ENCODE measurements at regions not wholly inside any gene's neighbourhood (a gene's known extent, or its start where the extent isn't known, plus 50 kb on each side); places are given as distances from the start of the nearest gene placed in this dataset.

GRCh38 chr13:99659226-99659625, 158.0 kb downstream of the TM9SF2 start:
- Histone ChIP-seq H4K5ac (ENCODE audit: insufficient read length, low read depth, low read length) (no peak overlapping the region), H3K18ac (ENCODE audit: extremely low read depth, low read length) (no peak overlapping the region), H2AK5ac (ENCODE audit: low read depth, low read length) (no peak overlapping the region), H3K27ac (ENCODE audit: low read depth, low read length) (no peak overlapping the region; the same call in 1 of the 2 replicates), H4K8ac (ENCODE audit: extremely low read depth, insufficient read depth, low read length) (no peak overlapping the region), H3K14ac (ENCODE audit: insufficient read length) (no peak overlapping the region), H3K4me1 (replicated peaks in 1 of 4; ENCODE audit: control insufficient read depth in 3 of 4, insufficient read depth in 4 of 4, low read length in 3 of 4) (peaks cover 18 to 34% (median 27%) of the 10 kb centered on the region in 4 experiments), H3K4me3 (ENCODE audit: extremely low read depth in 1 of 4, insufficient read depth in 2 of 4, low read depth in 3 of 4, low read length in 4 of 4) (peak overlapping the region in 1 of 4 experiments; percentile 50; a peak in 2 of 8 replicates), H2BK5ac (ENCODE audit: low read depth, low read length) (no peak overlapping the region), H3K9ac (replicated peaks in 1 of 4; ENCODE audit: extremely low read depth in 1 of 4, low read depth in 3 of 4, low read length in 3 of 4) (no peak overlapping the region), H2AFZ (ENCODE audit: low read length) (no peak overlapping the region), H3K9me3 (ENCODE audit: insufficient read depth in 2 of 2, low read depth in 1 of 2, low read length in 1 of 2) (no peaks in the 10 kb centered on the region), H3K23me2 (ENCODE audit: low read depth, low read length) (no peaks in the 10 kb centered on the region), H4K91ac (replicated peaks; ENCODE audit: insufficient read length, low read length) (no peak overlapping the region), H3K36me3 (ENCODE audit: control insufficient read depth in 2 of 4, insufficient read depth in 4 of 4, low read length in 3 of 4) (no peaks in the 10 kb centered on the region), H2BK12ac (ENCODE audit: low read depth, low read length) (no peak overlapping the region), H4K20me1 (replicated peaks in 1 of 2; ENCODE audit: control insufficient read depth in 1 of 2, insufficient read depth in 2 of 2, low read length in 2 of 2) (no peaks in the 10 kb centered on the region), H3K4ac (replicated peaks; ENCODE audit: insufficient read length, low read depth, low read length) (no peak overlapping the region), H2BK15ac (ENCODE audit: low read length) (no peak overlapping the region), H3K4me2 (ENCODE audit: insufficient read depth in 1 of 2, low read depth in 2 of 2, low read length in 2 of 2) (peak overlapping the region; percentile 61 to 77; a peak in 3 of 4 replicates), H3K56ac (replicated peaks; ENCODE audit: insufficient read length, low read depth, low read length) (no peak overlapping the region), H3K27me3 (replicated peaks in 1 of 4; ENCODE audit: control insufficient read depth in 3 of 4, extremely low read depth in 1 of 4, insufficient read depth in 3 of 4, low read length in 3 of 4) (no peaks in the 10 kb centered on the region), H2BK120ac (replicated peaks; ENCODE audit: low read depth, low read length) (no peak overlapping the region), H3K79me2 (ENCODE audit: control insufficient read depth in 1 of 2, insufficient read depth in 2 of 2, low read length in 2 of 2) (peaks cover 0 to 11% of the 10 kb centered on the region in 2 experiments; a peak in 1 of 4 replicates), H3K79me1 (ENCODE audit: low read depth, low read length) (no peaks in the 10 kb centered on the region), H3K23ac (ENCODE audit: insufficient read length) (no peak overlapping the region), H2BK20ac (ENCODE audit: low read length) (no peak overlapping the region)
- DNase-seq (ENCODE audit: low read depth in 1 of 2, low spot score in 2 of 2) (no peak), FAIRE-seq (peak; percentile 84)
- ChIA-PET CTCF (ENCODE audit: partially characterized antibody) (interaction anchor here (0.7 to 8.3 kb wide), 11 partner anchors 23 to 307 kb away, joined by 3 to 92 read pairs (median 3); no protein-coding TSS in a partner anchor), POLR2A (ENCODE audit: partially characterized antibody) (interaction anchor here (0.8 to 4.0 kb wide), 4 partner anchors 29 to 191 kb away, joined by 4 to 63 read pairs (median 11); no protein-coding TSS in a partner anchor)
- WGBS, 2 experiments (ENCODE audit: extremely low coverage in 1 of 2, insufficient coverage in 1 of 2, insufficient read length in 1 of 2, insufficient replicate concordance in 2 of 2, low coverage in 1 of 2, low lambda C conversion rate in 2 of 2, missing lambda C conversion rate in 1 of 2): 1% methylated on average over 3 of the region's 3 CpGs; no CpG with 5 or more reads in 1 of the 2 experiments
- TF ChIP-seq SP2 (IDR thresholded peaks at IDR 0.05; ENCODE audit: low read length) (no peak), SRF (IDR thresholded peaks at IDR 0.05; ENCODE audit: low read depth, low read length) (0 out of 2 replicates have a peak, but pooled peaks have one; percentile 13), JUND (IDR thresholded peaks at IDR 0.05; ENCODE audit: low read length) (no peak), EP300 (IDR thresholded peaks at IDR 0.05; ENCODE audit: borderline replicate concordance in 1 of 2, low read depth in 2 of 2, low read length in 2 of 2) (no peak; a peak in 1 of 3 replicates), POLR2A (IDR thresholded peaks at IDR 0.05; ENCODE audit: control extremely low read depth in 1 of 2, low read depth in 2 of 2, low read length in 2 of 2) (no peak), TCF12 (IDR thresholded peaks at IDR 0.05; ENCODE audit: low read depth, low read length) (no peak), ATF2 (IDR thresholded peaks at IDR 0.05; ENCODE audit: low read length) (no peak), PHF8 (conservative IDR thresholded peaks at IDR 0.05; ENCODE audit: low read depth, low read length) (no peak), TAF7 (optimal IDR thresholded peaks at IDR 0.05; ENCODE audit: borderline replicate concordance, low read depth, low read length) (peak; percentile 59), CBX8 (IDR thresholded peaks at IDR 0.05; ENCODE audit: borderline replicate concordance, low read depth, low read length) (no peak), EZH2 (IDR thresholded peaks at IDR 0.05; ENCODE audit: low read depth, low read length, severe bottlenecking) (no peak), GTF2F1 (IDR thresholded peaks at IDR 0.05; ENCODE audit: borderline replicate concordance, low read depth, low read length) (no peak)

All from H1 (cell line).